ENCODE measurements at regions not wholly inside any gene's neighbourhood (a gene's known extent, or its start where the extent isn't known, plus 50 kb on each side); places are given as distances from the start of the nearest gene placed in this dataset.
A peak's percentile ranks its signal among the peaks of the same experiment; 100 is the strongest.

- no peaks in the 10 kb centered on the region for H3K36me3 ChIP-seq (ENCODE audit: low read depth)
- no peak overlapping the region for H3K4me3 ChIP-seq (ENCODE audit: severe bottlenecking)
- no peak for DNase-seq (ENCODE audit: low spot score)
- ATAC-seq (ENCODE audit: low read depth) = peak; percentile 33; the same call in 1 of the 3 replicates
- H3K27ac ChIP-seq (ENCODE audit: poor library complexity, severe bottlenecking) = no peak overlapping the region
- H3K9me3 ChIP-seq (ENCODE audit: severe bottlenecking) = no peaks in the 10 kb centered on the region
- TF ChIP-seq, protein P1, sequence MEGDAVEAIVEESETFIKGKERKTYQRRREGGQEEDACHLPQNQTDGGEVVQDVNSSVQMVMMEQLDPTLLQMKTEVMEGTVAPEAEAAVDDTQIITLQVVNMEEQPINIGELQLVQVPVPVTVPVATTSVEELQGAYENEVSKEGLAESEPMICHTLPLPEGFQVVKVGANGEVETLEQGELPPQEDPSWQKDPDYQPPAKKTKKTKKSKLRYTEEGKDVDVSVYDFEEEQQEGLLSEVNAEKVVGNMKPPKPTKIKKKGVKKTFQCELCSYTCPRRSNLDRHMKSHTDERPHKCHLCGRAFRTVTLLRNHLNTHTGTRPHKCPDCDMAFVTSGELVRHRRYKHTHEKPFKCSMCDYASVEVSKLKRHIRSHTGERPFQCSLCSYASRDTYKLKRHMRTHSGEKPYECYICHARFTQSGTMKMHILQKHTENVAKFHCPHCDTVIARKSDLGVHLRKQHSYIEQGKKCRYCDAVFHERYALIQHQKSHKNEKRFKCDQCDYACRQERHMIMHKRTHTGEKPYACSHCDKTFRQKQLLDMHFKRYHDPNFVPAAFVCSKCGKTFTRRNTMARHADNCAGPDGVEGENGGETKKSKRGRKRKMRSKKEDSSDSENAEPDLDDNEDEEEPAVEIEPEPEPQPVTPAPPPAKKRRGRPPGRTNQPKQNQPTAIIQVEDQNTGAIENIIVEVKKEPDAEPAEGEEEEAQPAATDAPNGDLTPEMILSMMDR (IDR thresholded peaks at IDR 0.05; ENCODE audit: poor library complexity, severe bottlenecking) = peak; percentile 21
- H3K4me1 ChIP-seq (ENCODE audit: insufficient read depth, poor library complexity, severe bottlenecking) = no peaks in the 10 kb centered on the region
- H3K27me3 ChIP-seq (ENCODE audit: insufficient read depth, poor library complexity, severe bottlenecking) = no peaks in the 10 kb centered on the region
Observed at GRCh38 chr2:194319222-194319992, 1337.6 kb upstream of the SLC39A10 start.

DNA sequence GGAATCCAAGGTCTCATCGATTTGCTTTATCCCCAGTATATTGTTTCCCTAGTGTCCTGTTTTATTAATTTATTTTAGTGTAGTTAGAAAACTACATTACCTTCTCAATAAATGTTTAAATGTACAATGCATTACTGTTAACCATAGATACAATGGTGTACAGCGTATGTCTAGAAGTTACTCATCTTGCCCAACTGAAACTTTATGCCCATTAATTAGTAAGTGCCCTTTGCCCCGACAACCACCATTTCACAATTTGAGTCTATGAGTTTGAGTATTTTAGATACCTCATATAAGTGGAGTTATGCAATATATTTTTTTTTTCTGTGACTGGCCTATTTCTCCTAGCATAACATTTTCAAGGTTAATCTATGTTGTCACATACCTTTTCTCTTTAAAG, 1343.0 kb upstream of the SLC39A10 start:
- TF ChIP-seq, protein P1 (IDR thresholded peaks at IDR 0.05; ENCODE audit: poor library complexity, severe bottlenecking) = no peak
- H3K4me3 ChIP-seq (ENCODE audit: severe bottlenecking) = no peak overlapping the region
- no peaks in the 10 kb centered on the region for H3K9me3 ChIP-seq (ENCODE audit: severe bottlenecking)
- DNase-seq (ENCODE audit: low spot score) (no peak), ATAC-seq (ENCODE audit: low read depth) (no peak)
- H3K36me3 ChIP-seq (ENCODE audit: low read depth) = no peaks in the 10 kb centered on the region
- H3K4me1 ChIP-seq (ENCODE audit: insufficient read depth, poor library complexity, severe bottlenecking) = no peaks in the 10 kb centered on the region
- H3K27me3 ChIP-seq (ENCODE audit: insufficient read depth, poor library complexity, severe bottlenecking) = no peaks in the 10 kb centered on the region
- no peak overlapping the region for H3K27ac ChIP-seq (ENCODE audit: poor library complexity, severe bottlenecking)

GRCh38 chr2:194304191-194304590, 1352.8 kb upstream of the SLC39A10 start:
- H3K36me3 ChIP-seq (ENCODE audit: low read depth) = no peaks in the 10 kb centered on the region
- ATAC-seq (ENCODE audit: low read depth) (no peak), DNase-seq (ENCODE audit: low spot score) (no peak)
- no peak overlapping the region for H3K4me3 ChIP-seq (ENCODE audit: severe bottlenecking)
- TF ChIP-seq, protein P1 (IDR thresholded peaks at IDR 0.05; ENCODE audit: poor library complexity, severe bottlenecking) = no peak
- no peaks in the 10 kb centered on the region for H3K27me3 ChIP-seq (ENCODE audit: insufficient read depth, poor library complexity, severe bottlenecking)
- H3K9me3 ChIP-seq (ENCODE audit: severe bottlenecking) = no peaks in the 10 kb centered on the region
- H3K4me1 ChIP-seq (ENCODE audit: insufficient read depth, poor library complexity, severe bottlenecking) = no peaks in the 10 kb centered on the region
- H3K27ac ChIP-seq (ENCODE audit: poor library complexity, severe bottlenecking) = no peak overlapping the region

GRCh38 chr2:194301946-194302345, 1355.1 kb upstream of the SLC39A10 start:
- no peak overlapping the region for H3K27ac ChIP-seq (ENCODE audit: poor library complexity, severe bottlenecking)
- H3K4me1 ChIP-seq (ENCODE audit: insufficient read depth, poor library complexity, severe bottlenecking) = no peaks in the 10 kb centered on the region
- no peaks in the 10 kb centered on the region for H3K27me3 ChIP-seq (ENCODE audit: insufficient read depth, poor library complexity, severe bottlenecking)
- DNase-seq (ENCODE audit: low spot score) (no peak), ATAC-seq (ENCODE audit: low read depth) (no peak)
- no peaks in the 10 kb centered on the region for H3K36me3 ChIP-seq (ENCODE audit: low read depth)
- TF ChIP-seq, protein P1 (IDR thresholded peaks at IDR 0.05; ENCODE audit: poor library complexity, severe bottlenecking) = no peak
- no peaks in the 10 kb centered on the region for H3K9me3 ChIP-seq (ENCODE audit: severe bottlenecking)
- no peak overlapping the region for H3K4me3 ChIP-seq (ENCODE audit: severe bottlenecking)

DNA sequence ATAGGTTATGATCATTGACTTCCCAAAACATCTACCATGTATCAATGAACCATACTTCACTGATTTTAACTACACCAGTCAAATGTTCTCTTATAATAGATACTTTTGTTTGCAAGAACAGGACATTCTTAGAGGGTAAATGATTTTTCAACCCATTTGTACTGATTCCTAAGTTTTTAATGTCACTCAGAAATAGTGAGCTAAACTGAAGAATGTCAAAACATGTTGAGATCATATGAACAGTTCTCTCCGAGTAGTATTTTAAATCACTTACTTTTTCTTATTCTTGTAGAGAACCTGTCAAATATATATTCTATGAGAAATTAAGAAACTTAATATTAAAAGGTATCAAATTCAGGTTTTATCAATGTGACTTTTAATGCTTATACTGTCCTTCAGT, 1362.9 kb upstream of the SLC39A10 start:
- ATAC-seq (ENCODE audit: low read depth) (no peak), DNase-seq (ENCODE audit: low spot score) (no peak)
- TF ChIP-seq, protein P1 (IDR thresholded peaks at IDR 0.05; ENCODE audit: poor library complexity, severe bottlenecking) = no peak
- no peaks in the 10 kb centered on the region for H3K27me3 ChIP-seq (ENCODE audit: insufficient read depth, poor library complexity, severe bottlenecking)
- no peak overlapping the region for H3K4me3 ChIP-seq (ENCODE audit: severe bottlenecking)
- no peak overlapping the region for H3K27ac ChIP-seq (ENCODE audit: poor library complexity, severe bottlenecking)
- H3K36me3 ChIP-seq (ENCODE audit: low read depth) = no peaks in the 10 kb centered on the region
- H3K9me3 ChIP-seq (ENCODE audit: severe bottlenecking) = no peaks in the 10 kb centered on the region
- no peaks in the 10 kb centered on the region for H3K4me1 ChIP-seq (ENCODE audit: insufficient read depth, poor library complexity, severe bottlenecking)
